ENCODE measurements at regions not wholly inside any gene's neighbourhood (a gene's known extent, or its start where the extent isn't known, plus 50 kb on each side); places are given as distances from the start of the nearest gene placed in this dataset.

DNA sequence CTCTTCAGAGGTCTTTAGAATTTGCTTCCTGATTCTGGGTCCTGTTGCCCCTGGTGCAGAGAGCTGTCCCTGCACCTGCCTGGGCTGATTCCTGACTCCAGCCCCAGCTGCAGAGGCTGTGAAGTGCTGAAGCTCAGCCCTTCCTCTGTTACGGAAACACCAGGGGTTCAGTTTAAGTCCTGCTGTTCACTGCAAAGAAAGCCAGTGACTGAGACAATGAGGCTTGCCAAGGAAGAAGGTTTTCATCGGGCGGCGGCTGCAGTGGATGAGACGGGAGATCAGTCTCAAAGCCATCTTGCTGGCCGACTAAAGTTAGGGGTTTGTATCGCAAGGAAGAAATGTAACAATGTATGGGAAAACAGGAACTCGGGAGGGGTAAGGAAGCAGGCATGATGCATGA, 142.4 kb upstream of the ZNF236 start:
- TF ChIP-seq, protein P1, sequence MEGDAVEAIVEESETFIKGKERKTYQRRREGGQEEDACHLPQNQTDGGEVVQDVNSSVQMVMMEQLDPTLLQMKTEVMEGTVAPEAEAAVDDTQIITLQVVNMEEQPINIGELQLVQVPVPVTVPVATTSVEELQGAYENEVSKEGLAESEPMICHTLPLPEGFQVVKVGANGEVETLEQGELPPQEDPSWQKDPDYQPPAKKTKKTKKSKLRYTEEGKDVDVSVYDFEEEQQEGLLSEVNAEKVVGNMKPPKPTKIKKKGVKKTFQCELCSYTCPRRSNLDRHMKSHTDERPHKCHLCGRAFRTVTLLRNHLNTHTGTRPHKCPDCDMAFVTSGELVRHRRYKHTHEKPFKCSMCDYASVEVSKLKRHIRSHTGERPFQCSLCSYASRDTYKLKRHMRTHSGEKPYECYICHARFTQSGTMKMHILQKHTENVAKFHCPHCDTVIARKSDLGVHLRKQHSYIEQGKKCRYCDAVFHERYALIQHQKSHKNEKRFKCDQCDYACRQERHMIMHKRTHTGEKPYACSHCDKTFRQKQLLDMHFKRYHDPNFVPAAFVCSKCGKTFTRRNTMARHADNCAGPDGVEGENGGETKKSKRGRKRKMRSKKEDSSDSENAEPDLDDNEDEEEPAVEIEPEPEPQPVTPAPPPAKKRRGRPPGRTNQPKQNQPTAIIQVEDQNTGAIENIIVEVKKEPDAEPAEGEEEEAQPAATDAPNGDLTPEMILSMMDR (IDR thresholded peaks at IDR 0.05): no peak
- TF ChIP-seq POLR2AphosphoS5 (IDR thresholded peaks at IDR 0.05; ENCODE audit: low read depth, low read length) (no peak), SIN3A (IDR thresholded peaks at IDR 0.05; ENCODE audit: borderline replicate concordance, insufficient read depth, low read depth, low read length) (no peak), TCF7L2 (IDR thresholded peaks at IDR 0.05; ENCODE audit: low read depth, low read length) (no peak)
- TF ChIP-seq, protein P2, sequence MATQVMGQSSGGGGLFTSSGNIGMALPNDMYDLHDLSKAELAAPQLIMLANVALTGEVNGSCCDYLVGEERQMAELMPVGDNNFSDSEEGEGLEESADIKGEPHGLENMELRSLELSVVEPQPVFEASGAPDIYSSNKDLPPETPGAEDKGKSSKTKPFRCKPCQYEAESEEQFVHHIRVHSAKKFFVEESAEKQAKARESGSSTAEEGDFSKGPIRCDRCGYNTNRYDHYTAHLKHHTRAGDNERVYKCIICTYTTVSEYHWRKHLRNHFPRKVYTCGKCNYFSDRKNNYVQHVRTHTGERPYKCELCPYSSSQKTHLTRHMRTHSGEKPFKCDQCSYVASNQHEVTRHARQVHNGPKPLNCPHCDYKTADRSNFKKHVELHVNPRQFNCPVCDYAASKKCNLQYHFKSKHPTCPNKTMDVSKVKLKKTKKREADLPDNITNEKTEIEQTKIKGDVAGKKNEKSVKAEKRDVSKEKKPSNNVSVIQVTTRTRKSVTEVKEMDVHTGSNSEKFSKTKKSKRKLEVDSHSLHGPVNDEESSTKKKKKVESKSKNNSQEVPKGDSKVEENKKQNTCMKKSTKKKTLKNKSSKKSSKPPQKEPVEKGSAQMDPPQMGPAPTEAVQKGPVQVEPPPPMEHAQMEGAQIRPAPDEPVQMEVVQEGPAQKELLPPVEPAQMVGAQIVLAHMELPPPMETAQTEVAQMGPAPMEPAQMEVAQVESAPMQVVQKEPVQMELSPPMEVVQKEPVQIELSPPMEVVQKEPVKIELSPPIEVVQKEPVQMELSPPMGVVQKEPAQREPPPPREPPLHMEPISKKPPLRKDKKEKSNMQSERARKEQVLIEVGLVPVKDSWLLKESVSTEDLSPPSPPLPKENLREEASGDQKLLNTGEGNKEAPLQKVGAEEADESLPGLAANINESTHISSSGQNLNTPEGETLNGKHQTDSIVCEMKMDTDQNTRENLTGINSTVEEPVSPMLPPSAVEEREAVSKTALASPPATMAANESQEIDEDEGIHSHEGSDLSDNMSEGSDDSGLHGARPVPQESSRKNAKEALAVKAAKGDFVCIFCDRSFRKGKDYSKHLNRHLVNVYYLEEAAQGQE (IDR thresholded peaks at IDR 0.05; ENCODE audit: insufficient read depth in 1 of 2, low read depth in 2 of 2, low read length in 1 of 2): no peak
